Endodermal cell (in vitro differentiated cells): ENCODE measurements at regions not wholly inside any gene's neighbourhood (a gene's known extent, or its start where the extent isn't known, plus 50 kb on each side); places are given as distances from the start of the nearest gene placed in this dataset.

Source experiments
- DNase-seq: peaks from one replicate; pipeline ENCODE4 v3.0.0-alpha.2; 2017
- H3K27ac ChIP-seq: 2 replicates; pipeline ENCODE4 v1.5.1; 2013; ENCODE audit warnings: mild to moderate bottlenecking, low read depth, low read length, moderate library complexity
- H3K27me3 ChIP-seq: 2 replicates; pipeline ENCODE4 v1.6.1; 2013; ENCODE audit warnings: mild to moderate bottlenecking, low read length, moderate library complexity; ENCODE audit not compliant: insufficient read depth, control insufficient read depth, poor library complexity, severe bottlenecking
- H3K36me3 ChIP-seq: 2 replicates; pipeline ENCODE4 v1.7.0; 2013; ENCODE audit warnings: mild to moderate bottlenecking, low read length, moderate library complexity; ENCODE audit not compliant: control insufficient read depth, insufficient read depth
- H3K4me1 ChIP-seq: one replicate; pipeline ENCODE4 v1.7.0; 2013; ENCODE audit warnings: low read length; ENCODE audit not compliant: control insufficient read depth, insufficient read depth
- H3K4me3 ChIP-seq: 2 replicates; pipeline ENCODE4 v1.5.1; 2013; ENCODE audit warnings: mild to moderate bottlenecking, low read length, moderate library complexity
- H3K9ac ChIP-seq: 2 replicates; pipeline ENCODE4 v1.6.1; 2013; ENCODE audit warnings: mild to moderate bottlenecking, low read length, moderate library complexity; ENCODE audit not compliant: poor library complexity, severe bottlenecking; ENCODE audit errors: extremely low read depth
- H3K9me3 ChIP-seq: 2 replicates; pipeline ENCODE4 v1.6.1; 2013; ENCODE audit warnings: mild to moderate bottlenecking, low read length, moderate library complexity; ENCODE audit not compliant: control insufficient read depth
- H3K27ac Mint-ChIP-seq: 2 replicates; pipeline ENCODE4 v1.8.0; 2020; ENCODE audit warnings: mixed read lengths
- H3K27me3 Mint-ChIP-seq: 2 replicates; pipeline ENCODE4 v1.8.0; 2021; ENCODE audit warnings: mild to moderate bottlenecking, mixed read lengths; ENCODE audit not compliant: insufficient read depth
- H3K36me3 Mint-ChIP-seq: 2 replicates; pipeline ENCODE4 v1.8.0; 2020; ENCODE audit warnings: low read depth, mixed read lengths
- H3K4me1 Mint-ChIP-seq: 2 replicates; pipeline ENCODE4 v1.8.0; 2020; ENCODE audit warnings: mixed read lengths
- H3K4me3 Mint-ChIP-seq: 2 replicates; pipeline ENCODE4 v1.8.0; 2020; ENCODE audit warnings: mild to moderate bottlenecking, moderate library complexity, mixed read lengths
- H3K9me3 Mint-ChIP-seq: 2 replicates; pipeline ENCODE4 v1.8.0; 2020; ENCODE audit warnings: mild to moderate bottlenecking, mixed read lengths
- WGBS, 2 experiments: methylation state at CpG; one replicate each; pipeline versions ENCODE4 v1.1.5 to v1.1.7; 2013; ENCODE audit warnings: missing lambda C conversion rate in 2 of 2, mixed read lengths in 1 of 2; ENCODE audit not compliant: insufficient coverage in 1 of 2, insufficient read length in 1 of 2; 5-methylcytosine and 5-hydroxymethylcytosine counted together
- TF ChIP-seq, protein P1 (sequence below): fragments of 200-600 bp; sonication (generic); conservative IDR thresholded peaks from 2 replicates; pipeline ENCODE4 v1.5.0; 2021; ENCODE audit warnings: antibody characterized with exemption, mild to moderate bottlenecking

GRCh38 chr3:66672830-66673229 is 172.0 kb upstream of the LRIG1 start:
- Histone ChIP-seq H3K9ac (no peak overlapping the region), H3K4me3 (no peak overlapping the region), H3K27me3 (no peaks in the 10 kb centered on the region), H3K9me3 (no peaks in the 10 kb centered on the region), H3K4me1 (no peaks in the 10 kb centered on the region), H3K27ac (peak overlapping the region; percentile 42), H3K36me3 (no peaks in the 10 kb centered on the region)
- H3K4me3 Mint-ChIP-seq = no peak overlapping the region
- H3K36me3 Mint-ChIP-seq = no peaks in the 10 kb centered on the region
- peaks cover 9% of the 10 kb centered on the region for H3K9me3 Mint-ChIP-seq
- H3K27me3 Mint-ChIP-seq = peaks cover 4% of the 10 kb centered on the region
- no peak for DNase-seq
- H3K27ac Mint-ChIP-seq = no peak overlapping the region
- TF ChIP-seq, protein P1, sequence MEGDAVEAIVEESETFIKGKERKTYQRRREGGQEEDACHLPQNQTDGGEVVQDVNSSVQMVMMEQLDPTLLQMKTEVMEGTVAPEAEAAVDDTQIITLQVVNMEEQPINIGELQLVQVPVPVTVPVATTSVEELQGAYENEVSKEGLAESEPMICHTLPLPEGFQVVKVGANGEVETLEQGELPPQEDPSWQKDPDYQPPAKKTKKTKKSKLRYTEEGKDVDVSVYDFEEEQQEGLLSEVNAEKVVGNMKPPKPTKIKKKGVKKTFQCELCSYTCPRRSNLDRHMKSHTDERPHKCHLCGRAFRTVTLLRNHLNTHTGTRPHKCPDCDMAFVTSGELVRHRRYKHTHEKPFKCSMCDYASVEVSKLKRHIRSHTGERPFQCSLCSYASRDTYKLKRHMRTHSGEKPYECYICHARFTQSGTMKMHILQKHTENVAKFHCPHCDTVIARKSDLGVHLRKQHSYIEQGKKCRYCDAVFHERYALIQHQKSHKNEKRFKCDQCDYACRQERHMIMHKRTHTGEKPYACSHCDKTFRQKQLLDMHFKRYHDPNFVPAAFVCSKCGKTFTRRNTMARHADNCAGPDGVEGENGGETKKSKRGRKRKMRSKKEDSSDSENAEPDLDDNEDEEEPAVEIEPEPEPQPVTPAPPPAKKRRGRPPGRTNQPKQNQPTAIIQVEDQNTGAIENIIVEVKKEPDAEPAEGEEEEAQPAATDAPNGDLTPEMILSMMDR = no peak
- no peaks in the 10 kb centered on the region for H3K4me1 Mint-ChIP-seq

GRCh38 chr3:66673293-66673692 is 172.5 kb upstream of the LRIG1 start:
- no peak overlapping the region for H3K4me3 Mint-ChIP-seq
- peaks cover 4% of the 10 kb centered on the region for H3K27me3 Mint-ChIP-seq
- Histone ChIP-seq H3K27ac (peak overlapping the region; percentile 42), H3K36me3 (no peaks in the 10 kb centered on the region), H3K9ac (no peak overlapping the region), H3K9me3 (no peaks in the 10 kb centered on the region), H3K4me1 (no peaks in the 10 kb centered on the region), H3K4me3 (no peak overlapping the region), H3K27me3 (no peaks in the 10 kb centered on the region)
- H3K36me3 Mint-ChIP-seq = no peaks in the 10 kb centered on the region
- no peaks in the 10 kb centered on the region for H3K4me1 Mint-ChIP-seq
- TF ChIP-seq, protein P1 = no peak
- DNase-seq = no peak
- whole genome bisulfite sequencing, 2 experiments = 92 to 100% methylated on average over 2 to 9 of the region's 9 CpGs
- H3K9me3 Mint-ChIP-seq = peaks cover 9% of the 10 kb centered on the region
- H3K27ac Mint-ChIP-seq = no peak overlapping the region

- no peaks in the 10 kb centered on the region for H3K4me1 Mint-ChIP-seq
- no peaks in the 10 kb centered on the region for H3K36me3 Mint-ChIP-seq
Measured at GRCh38 chr3:66675366-66675765, 174.5 kb upstream of the LRIG1 start.

More at GRCh38 chr3:66675366-66675765, 174.5 kb upstream of the LRIG1 start:
- no peak overlapping the region for H3K9ac ChIP-seq
- no peaks in the 10 kb centered on the region for H3K27me3 ChIP-seq
- WGBS, 2 experiments = 95% methylated on average over 1 of the region's 1 CpG; no CpG with 5 or more reads in 1 of the 2 experiments
- no peak overlapping the region for H3K27ac ChIP-seq
- no peak for DNase-seq
- no peaks in the 10 kb centered on the region for H3K4me1 ChIP-seq
- no peaks in the 10 kb centered on the region for H3K9me3 ChIP-seq
- H3K27ac Mint-ChIP-seq = no peak overlapping the region
- H3K4me3 Mint-ChIP-seq = no peak overlapping the region
- TF ChIP-seq, protein P1 = no peak
- no peak overlapping the region for H3K4me3 ChIP-seq
- H3K36me3 ChIP-seq = no peaks in the 10 kb centered on the region
- peaks cover 6% of the 10 kb centered on the region for H3K9me3 Mint-ChIP-seq
- peaks cover 4% of the 10 kb centered on the region for H3K27me3 Mint-ChIP-seq
